Nephron (organoid): ENCODE measurements at regions not wholly inside any gene's neighbourhood (a gene's known extent, or its start where the extent isn't known, plus 50 kb on each side); places are given as distances from the start of the nearest gene placed in this dataset.

ENCODE experiments used
- H3K27ac Mint-ChIP-seq, 3 experiments: 2 replicates each; pipeline ENCODE4 v1.8.0; 2020; ENCODE audit warnings: mixed read lengths in 3 of 3, mild to moderate bottlenecking in 2 of 3, moderate library complexity in 1 of 3
- H3K27me3 Mint-ChIP-seq: 2 replicates; pipeline ENCODE4 v1.8.0; 2021; ENCODE audit warnings: low read depth, mild to moderate bottlenecking, moderate library complexity, mixed read lengths
- H3K36me3 Mint-ChIP-seq: 2 replicates; pipeline ENCODE4 v1.8.0; 2020; ENCODE audit warnings: low read depth, mixed read lengths
- H3K4me1 Mint-ChIP-seq: 2 replicates; pipeline ENCODE4 v1.8.0; 2020; ENCODE audit warnings: mixed read lengths
- H3K4me3 Mint-ChIP-seq, 3 experiments: 2 replicates each; pipeline ENCODE4 v1.8.0; 2020; ENCODE audit warnings: mild to moderate bottlenecking in 3 of 3, mixed read lengths in 3 of 3, moderate library complexity in 2 of 3
- H3K9me3 Mint-ChIP-seq: 2 replicates; pipeline ENCODE4 v1.8.0; 2020; ENCODE audit warnings: mixed read lengths
- TF ChIP-seq, protein P1 (sequence below), 3 experiments: fragments of 200-600 bp; sonication (generic); IDR thresholded peaks; one replicate each; pipeline ENCODE4 v1.5.0; 2021; ENCODE audit warnings: antibody characterized with exemption in 3 of 3; ENCODE audit not compliant: unreplicated experiment in 3 of 3

DNA sequence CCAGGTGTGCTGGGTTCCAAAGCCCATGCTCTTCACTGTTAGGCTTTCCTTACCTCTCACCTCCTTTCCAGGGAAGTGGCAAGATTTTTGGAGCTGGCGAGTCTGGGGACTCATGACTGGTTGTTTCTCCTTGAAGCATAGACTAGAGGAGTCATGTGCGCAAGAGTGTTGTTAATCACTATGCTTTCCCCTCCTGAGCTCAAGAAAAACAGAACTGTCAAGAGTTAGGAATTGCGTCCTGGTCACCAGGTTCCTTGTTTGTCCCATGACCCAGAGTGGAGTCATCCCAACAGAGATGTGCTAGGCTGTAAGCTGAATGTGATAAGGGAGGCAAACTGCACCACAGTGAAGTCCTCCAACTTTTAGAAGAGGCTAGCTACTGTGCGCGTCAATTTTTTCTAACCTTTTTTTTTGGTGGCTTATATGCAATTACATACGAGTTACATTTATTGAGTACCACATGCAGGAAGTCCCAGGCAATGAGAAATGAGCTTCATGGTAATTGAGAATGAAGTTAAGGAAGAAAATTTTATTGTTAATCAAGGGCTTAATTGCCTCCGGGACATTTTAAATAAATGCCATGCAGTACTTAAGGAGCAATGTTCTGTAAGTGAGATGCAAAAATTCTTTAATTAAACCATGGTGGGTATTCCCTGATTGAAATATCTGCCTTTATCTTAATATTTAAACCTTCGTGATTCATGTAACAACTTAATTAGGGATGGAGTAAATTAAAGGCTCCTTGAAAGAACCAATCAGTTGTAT lies 233.9 kb downstream of the ZIC5 start:
- H3K9me3 Mint-ChIP-seq = no peaks in the 10 kb centered on the region
- peaks cover 18% of the 10 kb centered on the region for H3K27me3 Mint-ChIP-seq
- no peaks in the 10 kb centered on the region for H3K36me3 Mint-ChIP-seq
- no peak overlapping the region for H3K27ac Mint-ChIP-seq
- peaks cover 9% of the 10 kb centered on the region for H3K4me1 Mint-ChIP-seq
- TF ChIP-seq, protein P1, sequence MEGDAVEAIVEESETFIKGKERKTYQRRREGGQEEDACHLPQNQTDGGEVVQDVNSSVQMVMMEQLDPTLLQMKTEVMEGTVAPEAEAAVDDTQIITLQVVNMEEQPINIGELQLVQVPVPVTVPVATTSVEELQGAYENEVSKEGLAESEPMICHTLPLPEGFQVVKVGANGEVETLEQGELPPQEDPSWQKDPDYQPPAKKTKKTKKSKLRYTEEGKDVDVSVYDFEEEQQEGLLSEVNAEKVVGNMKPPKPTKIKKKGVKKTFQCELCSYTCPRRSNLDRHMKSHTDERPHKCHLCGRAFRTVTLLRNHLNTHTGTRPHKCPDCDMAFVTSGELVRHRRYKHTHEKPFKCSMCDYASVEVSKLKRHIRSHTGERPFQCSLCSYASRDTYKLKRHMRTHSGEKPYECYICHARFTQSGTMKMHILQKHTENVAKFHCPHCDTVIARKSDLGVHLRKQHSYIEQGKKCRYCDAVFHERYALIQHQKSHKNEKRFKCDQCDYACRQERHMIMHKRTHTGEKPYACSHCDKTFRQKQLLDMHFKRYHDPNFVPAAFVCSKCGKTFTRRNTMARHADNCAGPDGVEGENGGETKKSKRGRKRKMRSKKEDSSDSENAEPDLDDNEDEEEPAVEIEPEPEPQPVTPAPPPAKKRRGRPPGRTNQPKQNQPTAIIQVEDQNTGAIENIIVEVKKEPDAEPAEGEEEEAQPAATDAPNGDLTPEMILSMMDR (IDR thresholded peaks at IDR 0.05; ENCODE audit: unreplicated experiment in 3 of 3) = no peak
- no peak overlapping the region for H3K4me3 Mint-ChIP-seq

GRCh38 chr13:99736541-99736940 lies 235.0 kb downstream of the ZIC5 start:
- TF ChIP-seq, protein P1 (IDR thresholded peaks at IDR 0.05; ENCODE audit: unreplicated experiment in 3 of 3) = no peak
- Mint-ChIP-seq H3K27me3 (peaks cover 11% of the 10 kb centered on the region), H3K4me3 (no peak overlapping the region), H3K27ac (no peak overlapping the region), H3K4me1 (peaks cover 5% of the 10 kb centered on the region), H3K9me3 (no peaks in the 10 kb centered on the region), H3K36me3 (no peaks in the 10 kb centered on the region)

GRCh38 chr13:99734013-99734693 lies 232.9 kb downstream of the TM9SF2 start:
- Mint-ChIP-seq H3K27me3 (peaks cover 7% of the 10 kb centered on the region), H3K4me1 (no peaks in the 10 kb centered on the region), H3K36me3 (no peaks in the 10 kb centered on the region), H3K4me3 (no peak overlapping the region), H3K9me3 (no peaks in the 10 kb centered on the region), H3K27ac (no peak overlapping the region)
- TF ChIP-seq, protein P1 (IDR thresholded peaks at IDR 0.05; ENCODE audit: unreplicated experiment in 3 of 3) = no peak

GRCh38 chr13:99733346-99733745 lies 232.1 kb downstream of the TM9SF2 start:
- TF ChIP-seq, protein P1 (IDR thresholded peaks at IDR 0.05; ENCODE audit: unreplicated experiment in 3 of 3) = no peak
- H3K9me3 Mint-ChIP-seq = no peaks in the 10 kb centered on the region

DNA sequence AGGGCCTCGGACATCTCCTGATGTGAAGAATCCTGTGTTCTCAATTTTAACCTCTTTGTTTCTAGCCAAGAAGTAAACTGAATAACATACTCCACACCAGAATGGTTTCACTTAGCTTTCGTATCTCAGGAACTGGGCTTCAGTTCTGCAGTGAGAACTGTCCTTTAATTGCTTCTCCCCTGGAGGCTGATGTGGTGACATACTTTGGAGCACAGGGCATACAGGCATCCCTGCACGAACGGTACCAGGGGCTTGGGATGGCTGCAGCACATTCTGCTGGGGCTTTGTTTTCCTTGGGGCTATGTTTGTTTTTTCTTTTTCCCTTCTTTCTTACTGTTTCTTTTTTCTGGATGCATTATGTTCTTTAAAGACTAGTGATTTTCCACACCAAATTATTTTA lies 230.5 kb downstream of the TM9SF2 start:
- Mint-ChIP-seq H3K4me1 (no peaks in the 10 kb centered on the region), H3K9me3 (no peaks in the 10 kb centered on the region), H3K36me3 (no peaks in the 10 kb centered on the region), H3K27ac (no peak overlapping the region), H3K4me3 (no peak overlapping the region), H3K27me3 (no peaks in the 10 kb centered on the region)
- TF ChIP-seq, protein P1 (IDR thresholded peaks at IDR 0.05; ENCODE audit: unreplicated experiment in 3 of 3) = no peak

More at GRCh38 chr13:99733346-99733745, 232.1 kb downstream of the TM9SF2 start:
- Mint-ChIP-seq H3K27me3 (no peaks in the 10 kb centered on the region), H3K4me3 (no peak overlapping the region), H3K27ac (no peak overlapping the region), H3K4me1 (no peaks in the 10 kb centered on the region), H3K36me3 (no peaks in the 10 kb centered on the region)
